GM21737 (cell line): ENCODE measurements at regions not wholly inside any gene's neighbourhood (a gene's known extent, or its start where the extent isn't known, plus 50 kb on each side); places are given as distances from the start of the nearest gene placed in this dataset.
"Not testable (repeated sequence)": the region's sequence is repeated elsewhere in the genome, so short reads cannot be mapped to it uniquely, and the experiment has no call there.

Experiments used
- ATAC-seq: cut with Tn5 transposase; IDR thresholded peaks from one replicate; pipeline ENCODE4 v1.9.1; 2021; ENCODE audit warnings: mild to moderate bottlenecking, moderate library complexity; ENCODE audit not compliant: unreplicated experiment

DNA sequence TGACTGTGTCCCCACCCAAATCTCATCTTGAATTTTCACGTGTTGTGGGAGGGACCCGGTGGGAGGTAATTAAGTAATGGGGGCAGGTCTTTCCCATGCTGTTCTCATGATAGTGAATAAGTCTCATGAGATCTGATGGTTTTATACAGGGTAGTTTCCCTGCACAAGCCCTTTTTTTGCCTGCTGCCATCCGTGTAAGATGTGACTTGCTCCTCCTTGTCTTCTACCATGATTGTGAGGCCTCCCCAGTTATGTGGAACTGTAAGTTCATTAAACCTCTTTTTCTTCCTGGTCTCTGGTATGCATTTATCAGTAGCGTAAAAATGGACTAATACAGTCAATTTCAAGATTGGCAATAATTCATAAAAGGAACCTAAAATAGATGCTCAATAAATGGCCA is 261.0 kb downstream of the ETV1 start:
- ATAC-seq, result not testable (repeated sequence)

DNA sequence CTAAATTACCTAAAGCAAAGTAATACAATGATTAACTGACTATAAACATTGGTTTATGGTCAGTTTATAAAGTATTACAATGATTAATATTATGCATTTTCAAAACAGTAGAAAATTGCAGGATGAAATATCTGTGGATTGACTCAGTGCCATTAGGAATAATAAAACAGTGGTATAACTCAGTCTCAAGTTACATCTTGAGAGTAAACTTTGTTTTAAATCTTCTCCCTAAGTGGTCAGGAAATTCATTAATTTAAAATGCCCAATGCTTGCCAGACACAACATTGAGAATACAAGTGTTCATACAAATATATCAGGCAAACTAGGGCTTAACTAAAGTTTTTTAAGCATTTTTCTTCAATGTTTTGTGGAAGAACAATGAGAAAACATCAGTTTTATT is 257.8 kb downstream of the ETV1 start:
- no peak for ATAC-seq

DNA sequence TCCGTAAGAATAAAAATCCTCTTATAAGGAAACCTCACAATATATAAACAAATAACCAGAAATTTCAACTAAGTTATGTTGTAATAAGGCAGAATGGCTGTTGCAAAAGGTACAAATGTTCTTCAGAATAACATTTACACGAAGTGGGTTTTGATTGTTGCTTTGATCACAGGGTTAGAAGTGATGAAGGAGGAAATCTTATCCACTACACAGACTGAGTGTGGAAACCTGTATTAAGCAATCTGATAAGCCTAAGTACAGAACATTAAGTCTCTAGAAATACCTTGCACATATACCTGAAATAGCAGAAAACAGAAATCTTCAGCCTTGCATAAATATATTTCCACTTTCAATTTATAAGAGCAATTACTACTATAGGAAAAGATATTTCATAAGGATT is 251.9 kb downstream of the ETV1 start:
- no peak for ATAC-seq

GRCh38 chr7:13742126-13742525 is 247.3 kb downstream of the ETV1 start:
- ATAC-seq, result no peak

GRCh38 chr7:13742811-13743210 is 246.7 kb downstream of the ETV1 start:
- no peak for ATAC-seq

- ATAC-seq, result no peak
These were observed 246.2 kb downstream of the ETV1 start for GRCh38 chr7:13743226-13743625.

DNA sequence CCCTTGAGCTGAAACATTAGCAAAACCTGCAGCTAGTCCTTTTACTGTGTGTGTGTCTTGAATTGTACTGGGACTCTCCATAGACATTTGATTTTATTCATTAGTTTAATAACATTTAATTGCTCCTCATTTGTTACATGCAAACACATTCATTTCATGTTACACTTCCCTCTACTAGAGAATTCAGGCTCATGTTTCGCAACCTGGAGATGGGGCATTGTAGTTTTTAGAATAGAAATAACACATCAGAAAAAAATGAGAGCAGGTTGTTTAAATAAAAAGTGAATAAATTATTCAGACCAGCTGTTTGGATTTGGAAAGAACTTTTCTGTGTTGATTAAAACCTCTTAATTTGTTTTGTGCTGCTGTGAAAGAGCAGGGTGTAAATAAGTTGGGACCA is 243.9 kb downstream of the ETV1 start:
- no peak for ATAC-seq

DNA sequence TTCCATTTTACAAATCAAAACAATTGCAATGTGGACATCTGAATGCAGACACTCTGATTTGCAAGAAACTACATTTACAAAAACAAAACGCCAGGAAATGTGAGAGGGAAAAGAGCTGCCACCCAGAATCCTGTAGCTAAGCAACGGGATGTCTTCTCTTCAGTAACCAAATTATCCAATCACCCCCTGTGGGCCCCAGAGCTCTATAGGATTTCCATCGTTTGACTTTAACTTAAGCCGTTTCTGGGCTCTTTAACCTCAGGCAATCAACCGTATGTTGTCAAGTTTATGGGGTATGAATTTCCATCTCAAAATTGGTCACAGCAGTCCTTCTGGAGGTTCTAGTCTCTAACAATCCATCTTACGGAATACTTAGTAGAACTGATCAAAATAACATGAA is 240.5 kb downstream of the ETV1 start:
- no peak for ATAC-seq

DNA sequence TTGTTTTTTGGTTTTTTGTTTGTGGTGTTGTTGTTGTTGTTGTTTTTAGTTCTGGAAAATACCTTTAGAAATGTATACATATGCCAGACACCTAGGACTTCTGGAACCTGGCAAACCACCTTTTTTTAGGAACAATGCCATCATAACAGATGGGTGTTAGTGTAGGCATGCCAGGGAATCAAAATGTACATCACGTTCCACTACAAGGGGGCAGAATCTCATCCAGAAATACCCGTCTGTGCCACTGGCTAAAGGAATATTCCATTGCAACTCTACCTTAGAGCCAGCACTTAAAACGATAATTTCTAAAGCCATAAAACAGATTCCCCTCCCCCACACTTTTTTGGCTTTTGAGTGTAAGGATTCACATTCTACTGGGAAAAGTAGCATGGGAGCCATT is 239.8 kb downstream of the ETV1 start:
- no peak for ATAC-seq

GRCh38 chr7:13751766-13752165 is 237.7 kb downstream of the ETV1 start:
- no peak for ATAC-seq

- ATAC-seq, result no peak
These were observed 231.6 kb downstream of the ETV1 start for GRCh38 chr7:13757841-13758240.

GRCh38 chr7:13765853-13766252 is 223.6 kb downstream of the ETV1 start:
- not testable (repeated sequence) for ATAC-seq

DNA sequence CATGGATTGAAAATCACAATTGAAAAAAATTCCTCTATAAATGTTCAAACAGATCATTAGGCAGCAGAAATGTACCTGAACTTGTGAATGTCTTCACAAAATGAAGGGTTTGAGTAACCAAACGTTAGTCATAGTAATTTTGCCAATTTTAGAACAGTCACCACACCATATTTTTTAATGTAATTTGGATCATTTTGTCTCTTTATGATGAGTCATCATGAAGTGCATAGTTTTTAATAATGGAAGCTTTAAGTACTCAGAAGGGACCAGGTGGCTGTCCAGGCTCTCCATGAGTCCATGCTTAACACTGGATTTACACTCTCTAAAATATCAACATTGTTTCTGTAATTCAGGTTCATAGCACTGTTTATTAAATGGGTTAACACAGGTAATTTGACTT is 219.2 kb downstream of the ETV1 start:
- no peak for ATAC-seq

DNA sequence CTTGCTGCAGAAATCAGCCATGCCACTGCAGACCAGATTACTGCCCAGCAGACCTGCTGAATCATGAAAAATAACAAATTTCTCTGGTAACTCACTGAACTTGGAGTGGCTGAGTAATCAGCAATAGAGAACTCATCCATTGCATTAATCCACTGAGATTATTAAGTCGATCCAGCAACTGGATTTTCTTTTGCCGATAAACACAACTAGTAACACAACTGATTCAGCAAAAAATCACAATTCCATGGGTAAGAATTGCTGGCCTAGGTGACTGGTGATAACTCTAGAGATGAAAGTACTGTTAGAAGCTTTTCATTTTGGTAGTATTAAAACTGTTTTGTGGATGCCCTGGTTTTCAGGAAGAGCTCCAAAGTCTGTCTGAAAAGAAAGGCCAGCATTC is 214.5 kb downstream of the ETV1 start:
- no peak for ATAC-seq

DNA sequence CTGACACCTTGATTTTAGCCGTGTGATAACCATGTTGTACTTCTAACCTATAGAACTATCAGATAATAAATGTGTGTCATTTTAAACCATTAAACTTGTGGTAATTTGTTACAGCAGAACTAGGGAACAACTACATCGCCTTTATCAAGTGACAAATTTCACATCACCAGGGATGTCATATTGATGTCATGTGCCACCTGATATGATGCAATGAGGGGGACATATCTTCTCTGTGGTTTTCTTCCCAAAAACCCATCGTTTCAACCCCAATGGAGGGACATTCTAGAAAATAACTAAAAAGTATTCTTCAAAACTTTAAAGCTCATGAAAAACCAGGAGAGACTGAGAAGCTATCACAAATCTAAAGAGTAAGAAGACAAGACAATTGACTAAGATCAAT is 212.2 kb downstream of the ETV1 start:
- ATAC-seq, result no peak

GRCh38 chr7:13778967-13779366 is 210.5 kb downstream of the ETV1 start:
- ATAC-seq, result no peak

DNA sequence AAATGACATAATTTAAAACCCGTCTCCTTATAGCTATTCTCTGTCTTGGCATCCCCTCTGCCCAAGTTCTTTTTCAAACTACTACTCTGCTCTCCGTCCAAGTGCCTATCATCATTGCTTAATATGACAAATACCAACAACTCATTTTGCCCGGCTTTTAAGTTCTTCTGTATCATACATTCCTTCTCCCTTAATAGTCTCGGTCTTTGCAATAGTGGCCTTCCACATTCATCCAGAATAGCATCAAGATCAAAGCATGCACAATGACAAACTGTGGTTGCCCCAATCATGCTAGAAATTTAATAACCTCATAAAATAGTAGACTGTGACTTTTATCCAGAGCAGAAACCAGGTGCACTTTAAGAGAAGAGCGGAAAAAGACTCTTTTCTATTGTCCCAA is 198.9 kb downstream of the ETV1 start:
- ATAC-seq, result no peak

DNA sequence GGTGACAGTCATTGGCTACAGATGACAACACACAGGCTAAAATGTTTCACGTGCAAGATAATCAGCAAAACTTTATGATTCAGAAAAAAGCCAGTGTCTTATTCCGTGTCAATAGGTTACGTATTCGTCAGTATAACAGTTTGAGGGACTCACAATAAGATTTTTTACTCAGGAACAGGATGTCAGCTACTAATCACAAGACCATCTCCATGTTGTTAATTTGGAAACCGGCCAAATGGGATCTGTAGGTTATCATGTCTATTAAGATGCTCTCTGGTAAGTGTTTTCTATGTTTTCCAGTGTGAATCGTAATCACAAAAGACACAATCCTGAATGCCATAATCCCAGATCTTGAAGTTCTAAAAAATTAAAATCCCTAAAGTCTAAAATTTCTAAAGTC is 197.3 kb downstream of the ETV1 start:
- no peak for ATAC-seq

DNA sequence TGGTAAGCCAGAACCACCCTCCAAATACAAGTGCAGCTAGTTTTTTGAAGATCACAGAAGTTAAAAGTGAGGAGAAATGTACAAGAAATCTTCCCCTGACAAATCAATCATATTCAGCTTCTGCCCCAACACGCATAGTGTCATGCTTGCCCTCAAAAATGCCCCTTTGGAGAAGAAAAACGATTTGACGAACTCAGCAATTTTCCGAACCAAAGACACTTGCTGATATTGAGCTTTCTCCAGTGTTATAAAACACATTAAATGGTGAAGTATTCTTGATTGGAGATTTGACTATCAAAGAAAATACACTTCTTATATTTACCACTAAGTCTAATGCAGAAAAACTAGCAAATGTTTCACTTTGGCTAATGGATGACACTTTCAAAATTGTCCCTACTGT is 195.5 kb downstream of the ETV1 start:
- no peak for ATAC-seq

GRCh38 chr7:13794581-13794980 is 194.9 kb downstream of the ETV1 start:
- ATAC-seq, result no peak

DNA sequence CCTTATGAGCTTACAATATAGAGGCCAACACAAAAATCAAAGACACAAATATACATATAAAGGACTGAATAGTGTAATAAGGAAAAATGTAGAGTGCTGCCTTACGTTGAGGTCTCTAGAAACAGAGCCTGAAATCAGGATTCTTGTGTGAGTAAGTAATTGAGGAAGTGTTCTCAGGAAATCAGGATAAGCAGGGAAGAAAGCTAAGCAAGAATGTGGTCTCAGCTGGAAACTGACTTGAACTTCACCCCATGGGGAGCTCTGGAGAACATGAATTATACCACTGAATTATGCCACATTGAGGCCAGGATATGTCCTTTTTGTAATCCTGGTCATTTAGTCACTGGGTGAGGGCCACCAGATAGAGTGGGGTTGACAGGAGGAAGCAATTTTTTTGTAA is 191.9 kb downstream of the ETV1 start:
- ATAC-seq, result no peak

DNA sequence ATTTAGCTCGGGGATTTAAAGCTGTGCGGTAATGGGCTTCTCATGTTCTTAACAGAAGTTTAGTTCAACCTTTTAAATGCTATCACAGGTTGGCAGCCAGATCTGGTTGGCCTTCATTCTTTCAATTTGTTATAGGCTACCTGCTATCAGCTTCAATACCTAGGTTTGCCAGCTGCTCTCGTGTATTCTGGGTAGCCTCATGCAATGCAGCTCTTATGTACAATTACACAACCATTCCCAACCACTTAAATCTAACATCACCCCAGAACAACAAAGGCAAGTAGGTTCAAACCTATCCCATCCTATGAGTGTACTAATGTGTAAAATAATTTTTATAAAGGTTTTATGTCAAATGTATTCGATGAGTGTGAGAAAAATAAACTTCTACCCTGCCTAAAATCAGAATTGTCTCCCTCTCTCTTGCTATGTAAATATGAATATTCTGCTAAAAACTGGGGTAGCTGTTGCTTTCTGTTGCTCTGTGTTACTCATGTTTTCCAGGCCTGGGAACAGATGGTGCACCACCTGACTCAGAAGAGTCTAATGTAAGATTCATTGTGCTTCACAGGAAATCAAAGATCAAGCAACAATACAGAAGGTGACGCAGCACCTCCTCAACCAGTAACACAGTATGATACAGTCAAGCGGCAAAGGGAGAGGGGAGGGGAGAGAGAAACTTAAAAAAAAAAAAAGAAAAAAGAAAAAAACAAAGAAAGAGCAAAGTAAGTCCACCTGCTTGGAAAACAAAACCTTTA is 188.6 kb downstream of the ETV1 start:
- ATAC-seq, result no peak

DNA sequence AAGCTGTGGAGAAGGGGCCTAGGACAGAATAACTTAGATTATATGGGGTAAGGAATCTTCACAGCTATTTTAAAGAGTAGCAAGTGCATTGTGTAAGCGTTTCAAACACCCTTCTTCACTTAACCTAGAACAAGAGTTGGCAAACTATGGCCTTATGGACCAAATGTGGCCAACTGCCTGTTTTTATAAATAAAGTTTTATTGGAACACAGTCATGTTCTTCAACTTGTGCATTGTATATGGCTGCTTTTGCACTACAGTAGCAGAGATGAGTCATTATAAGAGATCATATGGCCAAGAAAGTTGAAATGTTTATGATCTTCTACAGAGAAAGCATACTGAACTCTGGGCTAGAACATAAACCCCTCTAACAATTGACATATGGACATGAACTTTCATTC is 187.8 kb downstream of the ETV1 start:
- ATAC-seq, result no peak
